ENCODE measurements at regions not wholly inside any gene's neighbourhood (a gene's known extent, or its start where the extent isn't known, plus 50 kb on each side); places are given as distances from the start of the nearest gene placed in this dataset.

- TF ChIP-seq CTCF (IDR thresholded peaks at IDR 0.05) (no peak), POLR2A (IDR thresholded peaks at IDR 0.05) (no peak)
Observed at GRCh38 chr6:3653528-3654070, 97.9 kb downstream of the PXDC1 start.
